GM23248 (cell line): ENCODE measurements at regions not wholly inside any gene's neighbourhood (a gene's known extent, or its start where the extent isn't known, plus 50 kb on each side); places are given as distances from the start of the nearest gene placed in this dataset.

Experiments
- EZH2 ChIP-seq: fragments of 200-600 bp; sonication (generic); IDR thresholded peaks from 2 replicates; pipeline ENCODE4 v1.6.1; 2018; ENCODE audit warnings: antibody characterized with exemption, mild to moderate bottlenecking; ENCODE audit not compliant: insufficient read depth, poor library complexity, severe bottlenecking
- EZH2phosphoT487 ChIP-seq: fragments of 200-600 bp; sonication (generic); IDR thresholded peaks from 2 replicates; pipeline ENCODE4 v1.6.1; 2018; ENCODE audit warnings: antibody characterized with exemption, moderate library complexity, mild to moderate bottlenecking, low read depth; ENCODE audit not compliant: insufficient read depth

DNA sequence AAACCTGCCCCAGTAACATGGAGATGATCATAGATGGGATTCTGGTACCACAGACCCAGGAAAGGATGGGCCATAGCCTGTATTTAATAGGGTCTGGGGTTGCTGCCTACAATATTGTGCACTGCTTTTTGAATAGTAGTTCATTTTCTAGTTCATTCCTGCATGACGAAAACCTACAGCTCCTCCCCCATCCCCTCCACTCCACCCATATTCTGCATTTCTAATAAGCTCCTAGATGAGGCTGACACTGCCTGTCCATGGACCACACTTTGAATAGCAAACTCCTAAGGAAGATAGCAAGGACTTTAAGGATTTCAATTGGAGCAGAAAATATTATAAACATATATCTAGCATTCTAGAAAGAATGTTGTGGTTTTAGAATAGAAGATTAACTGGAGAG lies 75.5 kb downstream of the ISOC1 start:
- TF ChIP-seq EZH2 (no peak), EZH2phosphoT487 (no peak)
